ENCODE measurements at regions not wholly inside any gene's neighbourhood (a gene's known extent, or its start where the extent isn't known, plus 50 kb on each side); places are given as distances from the start of the nearest gene placed in this dataset.

DNA sequence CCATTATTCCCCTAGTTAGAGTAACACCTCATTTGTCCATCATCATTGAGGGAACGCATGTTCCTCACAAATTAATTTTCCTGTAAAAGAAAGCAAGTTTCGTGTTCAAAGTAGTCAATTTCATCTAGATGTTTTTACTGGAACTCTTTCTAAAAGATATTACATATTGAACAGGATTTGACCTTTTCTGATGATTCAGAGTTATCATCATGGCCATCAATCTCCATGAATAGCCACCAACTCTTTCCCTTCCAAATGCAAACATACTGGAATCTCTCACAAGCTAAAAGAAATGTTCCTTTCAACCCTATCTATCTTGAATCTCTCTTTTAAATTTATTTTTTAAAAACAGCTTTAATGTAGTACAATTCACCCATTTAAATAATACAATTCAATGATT lies 263.1 kb upstream of the FAR2 start:
- ChIA-PET CTCF (no interaction called here), POLR2A (ENCODE audit: low non-redundant PET) (no interaction called here)
- Histone ChIP-seq H3K27me3 (replicated peaks; ENCODE audit: insufficient read depth, low read depth, low read length, poor library complexity) (no peaks in the 10 kb centered on the region), H3K36me3 (ENCODE audit: insufficient read depth, low read length, poor library complexity, severe bottlenecking) (no peaks in the 10 kb centered on the region), H3K4me1 (ENCODE audit: insufficient read depth, low read length, poor library complexity, severe bottlenecking) (no peaks in the 10 kb centered on the region), H3K27ac (ENCODE audit: low read depth, low read length, poor library complexity, severe bottlenecking) (no peak overlapping the region), H3K4me3 (ENCODE audit: low read depth, low read length, poor library complexity, severe bottlenecking) (no peak overlapping the region), H3K9me3 (ENCODE audit: low read depth, low read length, poor library complexity, severe bottlenecking) (no peaks in the 10 kb centered on the region)
- DNase-seq (ENCODE audit: low spot score): no peak
- BruUV-seq (replicated peaks): no TSS peak
- TF ChIP-seq, protein P1, sequence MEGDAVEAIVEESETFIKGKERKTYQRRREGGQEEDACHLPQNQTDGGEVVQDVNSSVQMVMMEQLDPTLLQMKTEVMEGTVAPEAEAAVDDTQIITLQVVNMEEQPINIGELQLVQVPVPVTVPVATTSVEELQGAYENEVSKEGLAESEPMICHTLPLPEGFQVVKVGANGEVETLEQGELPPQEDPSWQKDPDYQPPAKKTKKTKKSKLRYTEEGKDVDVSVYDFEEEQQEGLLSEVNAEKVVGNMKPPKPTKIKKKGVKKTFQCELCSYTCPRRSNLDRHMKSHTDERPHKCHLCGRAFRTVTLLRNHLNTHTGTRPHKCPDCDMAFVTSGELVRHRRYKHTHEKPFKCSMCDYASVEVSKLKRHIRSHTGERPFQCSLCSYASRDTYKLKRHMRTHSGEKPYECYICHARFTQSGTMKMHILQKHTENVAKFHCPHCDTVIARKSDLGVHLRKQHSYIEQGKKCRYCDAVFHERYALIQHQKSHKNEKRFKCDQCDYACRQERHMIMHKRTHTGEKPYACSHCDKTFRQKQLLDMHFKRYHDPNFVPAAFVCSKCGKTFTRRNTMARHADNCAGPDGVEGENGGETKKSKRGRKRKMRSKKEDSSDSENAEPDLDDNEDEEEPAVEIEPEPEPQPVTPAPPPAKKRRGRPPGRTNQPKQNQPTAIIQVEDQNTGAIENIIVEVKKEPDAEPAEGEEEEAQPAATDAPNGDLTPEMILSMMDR (conservative IDR thresholded peaks at IDR 0.05; ENCODE audit: low read depth, low read length): no peak
- no peak for TF ChIP-seq EZH2 (IDR thresholded peaks at IDR 0.05; ENCODE audit: borderline replicate concordance, low read depth, low read length, poor library complexity, severe bottlenecking)
- intact Hi-C loops (cut with micrococcal nuclease; ENCODE audit: unreplicated experiment): no loop called here

DNA sequence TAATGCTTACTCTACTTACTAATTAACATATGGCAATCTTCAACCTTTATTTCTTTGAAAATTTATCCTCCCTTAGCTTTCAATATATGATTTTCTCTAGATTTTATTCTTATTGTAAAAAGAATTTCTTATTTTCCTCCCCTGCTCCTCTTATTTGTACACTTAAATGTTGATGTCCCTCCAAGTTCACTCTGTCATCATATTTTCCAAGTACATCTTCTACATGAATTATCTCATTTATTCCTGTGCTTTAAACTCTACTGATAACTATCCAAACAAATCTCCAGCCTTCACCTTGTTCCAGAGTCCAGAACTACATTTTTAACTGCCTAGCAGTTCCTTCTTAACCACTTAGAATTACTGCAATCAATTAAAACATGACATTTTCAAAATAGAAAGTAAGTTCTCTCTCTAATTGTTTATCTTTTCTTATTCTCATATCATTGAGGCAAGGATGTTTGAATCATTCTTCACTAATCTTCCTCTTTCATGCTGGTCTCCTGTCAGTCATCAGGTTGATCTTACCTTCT lies 261.6 kb upstream of the FAR2 start:
- TF ChIP-seq EZH2 (IDR thresholded peaks at IDR 0.05; ENCODE audit: borderline replicate concordance, low read depth, low read length, poor library complexity, severe bottlenecking): no peak
- TF ChIP-seq, protein P1 (conservative IDR thresholded peaks at IDR 0.05; ENCODE audit: low read depth, low read length): no peak
- Histone ChIP-seq H3K27ac (ENCODE audit: low read depth, low read length, poor library complexity, severe bottlenecking) (no peak overlapping the region), H3K9me3 (ENCODE audit: low read depth, low read length, poor library complexity, severe bottlenecking) (no peaks in the 10 kb centered on the region), H3K36me3 (ENCODE audit: insufficient read depth, low read length, poor library complexity, severe bottlenecking) (no peaks in the 10 kb centered on the region), H3K4me3 (ENCODE audit: low read depth, low read length, poor library complexity, severe bottlenecking) (no peak overlapping the region), H3K4me1 (ENCODE audit: insufficient read depth, low read length, poor library complexity, severe bottlenecking) (no peaks in the 10 kb centered on the region), H3K27me3 (replicated peaks; ENCODE audit: insufficient read depth, low read depth, low read length, poor library complexity) (no peaks in the 10 kb centered on the region)
- intact Hi-C loops (cut with micrococcal nuclease; ENCODE audit: unreplicated experiment): no loop called here
- no TSS peak for BruUV-seq (replicated peaks)
- POLR2A ChIA-PET (ENCODE audit: low non-redundant PET): no interaction called here
- CTCF ChIA-PET: no interaction called here
- DNase-seq (ENCODE audit: low spot score): no peak

DNA sequence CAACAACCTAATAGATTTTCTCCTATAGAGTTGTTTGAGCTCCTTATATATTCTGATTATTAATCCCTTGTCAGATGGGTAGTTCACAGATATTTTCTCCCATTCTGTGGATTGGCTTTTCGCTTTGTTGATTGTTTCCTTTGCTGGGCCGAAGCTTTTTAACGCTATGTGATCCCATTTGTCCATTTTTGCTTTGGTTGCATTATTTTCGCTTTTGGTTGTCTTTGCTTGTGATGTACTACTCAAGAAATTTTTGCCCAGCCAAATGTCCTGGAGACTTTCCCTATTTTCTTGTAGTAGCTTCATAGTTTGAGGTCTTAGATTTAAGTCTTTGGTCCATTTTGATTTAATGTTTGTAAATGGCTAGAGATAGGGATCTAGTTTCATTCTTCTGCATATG lies 258.4 kb upstream of the FAR2 start:
- no peak overlapping the region for H3K4me3 ChIP-seq (ENCODE audit: low read depth, low read length, poor library complexity, severe bottlenecking)
- H3K9me3 ChIP-seq (ENCODE audit: low read depth, low read length, poor library complexity, severe bottlenecking): no peaks in the 10 kb centered on the region
- H3K27ac ChIP-seq (ENCODE audit: low read depth, low read length, poor library complexity, severe bottlenecking): no peak overlapping the region
- ChIA-PET CTCF (no interaction called here), POLR2A (ENCODE audit: low non-redundant PET) (no interaction called here)
- no peaks in the 10 kb centered on the region for H3K4me1 ChIP-seq (ENCODE audit: insufficient read depth, low read length, poor library complexity, severe bottlenecking)
- intact Hi-C loops (cut with micrococcal nuclease; ENCODE audit: unreplicated experiment): no loop called here
- no peak for TF ChIP-seq EZH2 (IDR thresholded peaks at IDR 0.05; ENCODE audit: borderline replicate concordance, low read depth, low read length, poor library complexity, severe bottlenecking)
- TF ChIP-seq, protein P1 (conservative IDR thresholded peaks at IDR 0.05; ENCODE audit: low read depth, low read length): no peak
- BruUV-seq (replicated peaks): no TSS peak
- H3K36me3 ChIP-seq (ENCODE audit: insufficient read depth, low read length, poor library complexity, severe bottlenecking): no peaks in the 10 kb centered on the region
- DNase-seq (ENCODE audit: low spot score): no peak
- H3K27me3 ChIP-seq (replicated peaks; ENCODE audit: insufficient read depth, low read depth, low read length, poor library complexity): no peaks in the 10 kb centered on the region
